NCI-H2029 treated with DMSO at 0.1 percent for 48 hours (cell line): ENCODE measurements at regions not wholly inside any gene's neighbourhood (a gene's known extent, or its start where the extent isn't known, plus 50 kb on each side); places are given as distances from the start of the nearest gene placed in this dataset.
"Not testable (repeated sequence)": the region's sequence is repeated elsewhere in the genome, so short reads cannot be mapped to it uniquely, and the experiment has no call there.

Experiments used
- DNase-seq: peaks from one replicate; lab custom pipeline; 2025; lab: John Stamatoyannopoulos, UW

DNA sequence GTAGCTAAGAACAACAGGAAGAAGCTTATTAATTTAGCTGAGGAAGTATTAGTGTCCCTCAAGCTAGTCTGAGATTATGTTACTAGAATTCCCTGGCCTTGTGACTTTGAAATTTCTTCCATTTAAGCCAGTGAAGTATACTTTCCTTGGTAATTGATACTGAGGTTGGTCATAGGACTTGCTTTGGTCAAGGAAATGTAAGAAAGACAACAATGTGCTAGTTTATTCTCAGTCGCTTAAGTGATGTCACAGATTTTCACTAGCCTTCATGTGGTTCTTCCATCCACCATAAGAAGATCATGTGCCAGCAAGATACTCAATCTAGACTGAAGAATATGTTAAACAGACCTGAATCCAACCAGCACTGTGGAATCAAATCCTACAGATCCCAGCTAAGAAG is 1140.1 kb downstream of the TECRL start:
- no peak for DNase-seq

DNA sequence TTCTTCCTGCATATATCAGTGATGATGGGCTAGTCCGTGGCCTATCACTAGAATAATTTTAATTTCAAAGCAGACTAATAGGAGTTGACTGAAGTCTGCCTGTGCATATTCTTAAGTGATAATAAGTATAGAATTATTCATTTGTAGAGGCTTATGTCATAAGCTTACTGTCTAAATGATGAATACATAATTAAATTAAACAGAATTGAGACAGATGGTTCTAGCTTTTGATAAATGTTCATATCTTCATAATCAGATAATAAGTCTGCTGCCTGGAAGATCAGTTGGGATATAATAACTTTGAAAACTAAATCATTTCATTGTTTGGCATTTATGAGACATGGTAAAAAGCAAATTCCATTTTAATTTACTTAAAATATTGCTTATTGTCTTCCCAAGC is 1175.6 kb downstream of the TECRL start:
- DNase-seq: no peak

DNA sequence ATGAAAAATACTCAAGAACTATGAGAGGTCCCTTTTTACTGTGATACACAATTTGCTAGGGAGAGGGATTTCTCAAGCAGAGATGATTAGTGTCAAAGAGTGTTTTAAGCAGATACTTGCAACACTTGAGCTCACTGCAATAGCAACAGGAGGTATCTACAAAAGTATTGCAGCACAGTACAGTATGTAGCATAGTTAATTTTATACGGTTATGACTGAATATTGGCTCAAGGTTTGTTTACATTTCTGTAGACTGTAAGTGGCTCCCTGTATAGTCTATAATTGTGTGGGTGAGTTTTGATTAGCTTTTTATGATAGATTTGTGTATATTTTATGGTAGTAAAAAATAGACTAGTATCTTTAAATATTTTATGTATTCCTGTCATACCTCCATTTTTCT is 1177.2 kb downstream of the TECRL start:
- no peak for DNase-seq

DNA sequence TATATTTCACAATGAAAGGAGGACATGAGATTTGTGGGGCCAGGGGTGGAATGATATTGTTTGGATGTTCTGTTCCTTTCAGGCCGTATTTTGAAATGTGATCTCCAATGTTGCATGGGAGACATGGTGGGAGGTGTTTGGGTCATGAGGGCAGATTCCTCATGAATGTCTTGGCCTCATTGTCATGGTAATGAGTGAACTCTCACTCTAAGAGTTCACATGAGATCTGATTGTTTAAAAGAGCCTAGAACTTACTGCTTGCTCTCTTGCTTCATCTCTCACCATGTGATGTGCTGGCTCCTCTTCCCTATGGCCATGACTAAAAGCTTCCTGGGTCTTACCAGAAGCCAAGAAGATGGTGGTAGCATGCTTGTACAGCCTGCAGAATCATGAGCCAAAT is 1183.0 kb downstream of the TECRL start:
- DNase-seq: no peak

DNA sequence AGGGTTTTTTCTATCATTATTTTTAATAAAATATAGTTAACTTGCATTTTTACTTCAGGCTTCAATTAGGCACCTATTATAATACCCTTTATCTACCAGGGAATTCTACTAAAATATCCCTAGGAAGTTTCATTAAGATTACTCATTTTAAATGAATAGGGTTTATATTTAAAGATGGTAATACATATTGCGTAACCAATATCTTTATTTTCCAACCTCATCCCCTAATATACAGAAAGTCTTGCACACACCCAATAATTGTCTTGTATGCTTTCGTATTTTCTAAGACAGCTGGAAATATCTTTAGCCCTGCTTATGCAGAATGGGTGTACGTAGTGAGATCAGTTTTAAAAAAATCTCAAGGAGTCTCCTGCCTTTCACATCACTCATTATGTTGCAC is 1186.8 kb downstream of the TECRL start:
- no peak for DNase-seq

DNA sequence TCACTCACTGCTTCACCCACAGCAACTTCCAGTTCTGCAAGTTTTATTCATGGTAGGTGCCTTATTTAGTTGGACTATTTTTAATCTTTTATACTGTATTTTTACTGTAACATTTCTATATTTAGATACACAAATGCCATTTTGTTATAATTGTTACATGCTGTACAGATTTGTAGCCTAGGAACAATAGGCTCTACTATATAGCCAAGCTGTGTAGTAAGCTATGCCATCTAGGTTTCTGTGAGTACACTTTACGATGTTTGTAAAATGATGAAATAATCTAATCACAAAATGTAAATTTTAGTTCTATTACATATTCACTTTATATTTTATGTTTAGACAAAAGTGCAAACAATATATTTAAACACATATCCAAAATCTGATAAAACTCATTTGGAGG is 1187.8 kb downstream of the TECRL start:
- DNase-seq: no peak

DNA sequence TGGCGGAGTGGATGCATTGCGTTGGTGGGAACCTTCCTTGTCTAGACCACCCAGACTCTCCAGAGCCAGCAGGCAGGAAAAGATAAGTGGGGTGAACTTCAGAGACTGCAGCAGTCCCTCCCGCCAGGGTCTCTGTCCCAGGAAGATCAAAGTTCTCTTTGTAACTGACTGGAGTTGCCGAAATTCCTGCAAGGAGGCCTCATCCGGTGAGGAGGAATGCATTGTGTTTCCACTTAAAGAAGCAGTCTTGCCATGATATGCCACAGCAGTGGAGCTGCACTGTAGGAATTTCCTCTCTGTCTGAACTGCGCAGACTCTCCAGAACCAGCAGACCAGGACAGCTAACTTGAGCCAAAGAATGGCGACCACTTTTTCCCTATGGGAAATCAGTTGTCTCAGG is 1190.4 kb downstream of the TECRL start:
- no peak for DNase-seq

DNA sequence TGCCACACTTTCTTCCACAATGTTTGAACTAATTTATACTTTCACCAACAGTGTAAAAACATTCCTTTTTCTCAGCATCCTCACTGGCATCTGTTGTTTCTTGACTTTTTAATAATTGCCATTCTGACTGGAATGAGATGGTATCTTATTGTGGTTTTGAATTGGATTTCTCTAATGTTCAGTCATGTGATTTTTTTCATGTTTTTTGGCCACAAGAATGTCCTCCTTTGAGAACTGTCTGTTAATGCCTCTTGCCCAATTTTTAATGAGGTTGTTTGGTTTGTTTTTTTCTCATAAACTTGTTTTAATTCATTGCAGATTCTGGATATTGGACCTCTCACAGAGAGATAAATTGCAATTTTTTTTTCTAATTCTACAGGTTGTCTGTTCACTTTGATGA is 1195.2 kb downstream of the TECRL start:
- DNase-seq: no peak

DNA sequence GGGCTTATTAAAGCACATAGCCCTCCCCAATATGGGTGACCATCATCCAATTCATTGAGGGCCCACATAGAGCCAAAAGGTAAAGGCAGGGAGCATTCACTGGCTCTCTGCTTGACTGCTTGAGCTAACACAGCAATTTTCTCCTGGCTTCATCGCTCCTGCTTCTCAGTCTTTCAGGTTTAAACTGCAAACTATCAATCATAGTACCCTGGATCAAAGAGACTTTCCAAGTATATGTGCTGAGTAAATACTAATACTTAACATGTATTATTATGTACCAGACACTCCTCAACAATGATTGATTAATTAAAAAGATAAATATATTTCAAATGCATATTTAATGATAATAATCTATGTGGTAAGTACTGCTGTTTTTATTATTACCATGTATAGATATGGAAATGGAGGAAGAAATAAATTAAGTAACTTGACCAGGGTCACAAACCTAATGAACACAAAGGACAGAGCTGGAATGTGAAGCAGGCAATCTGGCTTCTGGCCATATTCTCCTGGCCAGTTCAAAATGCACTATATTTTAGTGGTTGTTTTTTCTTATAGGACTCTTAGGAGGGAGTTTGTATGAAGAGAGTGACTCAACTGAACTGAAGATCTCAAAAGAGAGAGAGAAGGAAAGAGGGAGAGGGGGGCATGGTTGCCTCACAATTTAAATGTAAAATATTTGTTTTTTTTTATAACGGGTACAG is 1197.3 kb downstream of the TECRL start:
- DNase-seq: no peak

DNA sequence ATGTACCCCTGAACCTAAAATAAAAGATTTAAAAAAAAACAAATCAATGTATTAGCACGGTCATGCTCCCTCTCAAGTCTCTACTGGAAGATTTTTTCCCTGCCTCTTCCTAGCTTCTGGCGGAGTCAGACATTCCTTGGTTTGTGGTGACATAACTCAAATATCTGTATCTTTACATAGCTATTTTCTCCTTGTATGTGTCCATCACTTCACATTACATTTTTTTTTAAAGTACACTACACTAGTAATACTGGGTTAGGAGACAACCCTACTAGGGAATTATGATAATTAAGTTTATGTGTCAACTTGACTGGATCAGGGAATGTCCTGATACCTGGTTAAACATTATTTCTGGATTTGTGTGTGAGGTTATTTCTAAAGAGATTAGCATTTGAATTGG is 1197.9 kb downstream of the TECRL start:
- DNase-seq: no peak

DNA sequence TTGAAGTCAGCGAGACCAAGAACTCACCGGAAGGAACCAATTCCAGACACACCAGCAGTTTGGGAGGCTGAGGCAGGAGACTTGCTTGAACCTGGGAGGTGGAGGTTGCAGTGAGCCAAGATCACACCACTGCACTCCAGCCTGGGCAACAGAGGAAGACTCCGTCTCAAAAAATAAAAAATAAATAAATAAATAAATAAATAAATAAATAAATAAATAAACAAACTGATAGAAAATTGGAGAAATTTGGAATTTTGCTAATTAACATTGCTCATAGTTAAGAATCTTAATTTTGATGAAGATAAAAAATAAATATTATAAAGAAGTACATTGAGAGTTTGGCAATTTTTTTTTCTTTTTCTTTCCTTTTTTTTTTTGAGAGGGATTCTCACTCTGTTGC is 1216.2 kb downstream of the TECRL start:
- DNase-seq: not testable (repeated sequence)

DNA sequence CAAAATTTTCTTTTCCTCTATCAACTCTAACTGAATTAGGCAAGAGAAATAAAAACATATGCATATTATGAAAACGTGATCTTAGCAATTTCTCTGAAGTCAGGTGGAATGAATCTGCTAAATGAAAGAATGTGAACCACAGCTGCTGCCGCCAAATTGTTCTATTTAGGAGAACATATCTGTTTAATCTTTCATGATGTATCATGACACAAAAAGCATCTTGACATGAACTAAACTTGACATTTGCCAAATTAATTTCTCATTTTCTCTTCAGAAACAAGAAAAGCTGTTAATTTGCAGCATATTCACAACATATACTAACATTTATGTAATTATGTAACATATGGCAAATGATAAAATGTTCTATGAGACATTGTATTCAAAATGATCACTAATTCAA is 1237.9 kb downstream of the TECRL start:
- DNase-seq: no peak

DNA sequence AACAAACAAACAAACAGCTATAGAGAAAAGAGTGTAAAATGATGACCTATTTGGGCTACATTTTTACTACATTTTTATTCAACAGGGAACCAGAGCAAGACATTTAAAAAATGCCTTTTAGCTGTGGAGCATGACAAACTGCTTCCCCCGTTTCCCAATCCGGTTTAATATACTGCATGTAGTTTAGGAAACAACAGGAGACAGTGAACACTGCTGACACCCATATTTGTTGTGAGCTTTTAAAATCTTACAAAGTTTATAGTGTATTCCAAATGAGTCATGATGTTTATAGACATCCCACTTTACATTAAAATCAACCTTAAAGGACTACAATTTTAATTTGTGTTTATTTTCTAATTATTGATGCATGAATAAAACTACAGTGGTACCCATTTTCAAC is 1238.3 kb downstream of the TECRL start:
- no peak for DNase-seq

DNA sequence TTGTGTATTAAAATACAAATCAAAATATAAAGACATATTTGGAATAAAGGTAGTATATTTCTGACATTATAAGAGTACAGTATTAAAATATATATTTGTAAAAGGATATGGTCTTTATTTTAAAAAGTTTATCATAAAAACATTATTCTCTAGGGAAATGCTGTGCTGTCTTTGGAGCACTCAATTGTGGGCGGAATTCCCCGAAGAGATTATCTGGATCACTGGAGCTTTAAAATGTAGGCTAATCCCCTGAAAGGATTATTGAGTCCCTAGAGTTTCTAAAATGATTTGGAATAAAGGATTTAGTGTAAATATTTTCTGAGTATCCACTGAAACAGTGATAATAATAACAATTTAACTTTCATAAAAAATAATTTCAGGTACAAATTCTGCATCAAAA is 1239.4 kb downstream of the TECRL start:
- DNase-seq: no peak

DNA sequence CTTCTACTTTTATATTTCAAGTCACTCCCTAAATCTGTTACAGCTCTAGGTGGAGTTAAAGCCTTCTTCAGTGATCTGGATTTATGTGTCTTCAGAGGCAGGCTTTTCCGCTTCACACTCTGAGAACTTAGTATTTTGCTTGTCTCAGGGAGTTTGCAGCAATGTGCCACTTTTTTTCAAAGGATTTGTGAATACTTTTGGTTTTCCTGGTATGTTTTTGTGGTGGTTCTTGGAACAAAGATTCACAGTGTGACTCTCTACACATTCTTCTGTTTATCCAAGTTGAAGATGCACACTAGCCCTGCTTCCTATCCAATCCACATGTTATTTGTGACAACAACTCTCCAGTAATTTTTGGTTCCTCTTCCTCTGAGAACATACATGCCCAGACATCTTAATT is 1253.7 kb downstream of the TECRL start:
- no peak for DNase-seq

DNA sequence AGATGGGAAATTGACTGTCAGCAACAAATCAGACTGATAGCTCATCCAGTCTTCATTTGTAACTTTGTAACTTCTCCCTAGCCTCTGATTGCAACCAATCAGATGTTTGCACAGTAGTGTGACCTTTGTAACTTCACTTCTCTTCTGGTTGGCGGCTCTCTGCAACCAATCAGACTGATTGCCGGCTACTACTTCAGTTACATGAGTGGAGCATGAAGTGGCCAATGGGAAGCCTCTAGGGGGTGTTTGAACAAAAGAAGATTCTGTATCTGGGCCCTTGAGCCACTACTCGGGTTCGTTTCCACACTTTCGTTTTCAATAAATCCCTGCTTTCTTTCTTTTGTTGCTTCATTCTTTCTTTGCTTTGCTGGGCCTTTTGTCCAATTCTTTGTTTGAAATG is 1285.8 kb downstream of the TECRL start:
- no peak for DNase-seq

DNA sequence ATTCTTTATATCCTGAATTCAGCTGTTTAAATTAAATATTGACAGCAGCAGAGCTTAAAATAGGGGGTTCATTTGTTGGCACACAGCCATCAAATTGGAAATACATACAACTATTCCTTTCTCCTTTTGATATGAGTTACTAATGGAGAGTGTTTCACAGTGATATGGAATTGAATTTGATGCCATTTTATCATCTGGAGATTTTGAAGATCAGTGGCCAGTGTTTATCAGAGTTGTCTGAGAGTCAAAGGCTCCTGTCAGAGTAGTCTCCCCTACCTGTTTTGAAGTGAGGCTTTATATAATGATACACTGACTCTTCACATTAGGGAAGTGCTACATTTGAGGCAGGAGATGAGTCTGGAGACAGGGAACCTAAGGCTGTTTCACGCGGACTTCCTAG is 1286.3 kb downstream of the TECRL start:
- no peak for DNase-seq

DNA sequence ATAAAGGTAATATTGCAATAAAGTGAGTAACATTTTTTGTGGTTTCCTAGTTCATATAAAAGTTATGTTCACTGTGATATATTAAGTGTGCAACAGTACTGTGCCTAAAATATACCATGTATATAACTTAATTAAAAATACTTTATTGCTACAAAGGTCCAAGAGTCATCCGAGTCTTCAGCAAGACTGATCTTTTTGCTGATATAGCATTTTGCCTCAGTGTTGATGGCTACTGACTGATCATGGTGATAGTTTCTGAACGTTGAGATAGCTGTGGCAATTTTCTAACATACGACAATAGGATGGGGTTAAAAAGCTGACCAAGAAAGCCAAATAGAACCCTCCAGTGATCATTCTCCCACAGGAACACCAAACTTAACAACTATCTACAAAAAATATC is 1302.7 kb downstream of the TECRL start:
- no peak for DNase-seq

DNA sequence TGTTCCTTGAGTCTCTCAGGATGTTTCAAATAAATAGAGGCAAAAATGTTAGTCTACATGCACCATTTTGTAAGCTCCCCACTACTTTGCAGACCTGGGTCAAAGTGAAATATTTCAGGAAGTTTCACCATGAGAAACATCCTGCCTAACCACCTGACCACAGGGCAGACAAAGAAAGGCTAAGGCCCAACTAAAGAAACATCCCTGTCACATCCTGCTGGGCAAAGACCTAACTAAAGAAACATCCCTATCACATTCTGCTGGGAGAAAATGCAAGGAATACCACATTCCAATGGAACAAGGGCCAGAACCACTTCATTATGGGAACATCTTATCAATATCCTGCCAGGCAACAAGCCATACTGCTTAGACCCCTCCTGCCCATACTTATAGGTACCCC is 1303.4 kb downstream of the TECRL start:
- DNase-seq: no peak

DNA sequence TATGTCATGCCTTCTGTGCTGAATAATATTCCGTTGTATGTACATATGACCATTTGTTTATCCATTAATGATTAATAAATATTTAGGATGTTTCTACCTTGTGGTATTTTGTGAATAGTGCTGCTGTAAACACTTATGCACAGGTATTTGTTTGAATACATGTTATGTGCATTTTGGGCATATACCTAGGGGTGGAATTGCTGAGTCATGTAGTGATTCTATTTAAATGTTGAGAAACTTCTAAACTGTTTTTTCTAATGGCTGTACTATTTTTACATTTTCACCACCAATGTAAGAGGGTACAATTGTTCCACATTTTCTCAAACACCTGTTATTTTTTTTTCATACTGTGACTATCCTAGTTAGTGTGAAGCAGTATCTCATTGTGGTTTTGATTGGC is 1318.6 kb downstream of the TECRL start:
- no peak for DNase-seq

DNA sequence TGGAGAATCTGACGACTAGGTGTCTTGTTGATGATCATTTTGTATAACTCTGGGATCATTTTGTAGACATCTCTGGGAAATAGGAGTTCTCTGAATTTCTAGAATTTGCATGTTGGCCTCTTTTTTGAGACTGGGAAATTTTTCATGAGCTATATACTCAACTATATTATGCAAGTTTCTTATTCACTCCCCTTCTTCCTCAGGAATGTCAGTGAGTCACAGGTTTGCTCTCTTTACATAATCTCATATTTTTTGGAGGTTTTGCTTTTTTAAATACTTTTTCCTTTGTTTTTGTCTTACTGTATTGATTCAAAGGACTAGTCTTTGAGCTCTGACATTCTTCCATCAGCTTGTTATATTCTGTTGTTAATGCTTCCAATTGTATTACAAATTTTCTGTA is 1324.2 kb downstream of the TECRL start:
- no peak for DNase-seq

DNA sequence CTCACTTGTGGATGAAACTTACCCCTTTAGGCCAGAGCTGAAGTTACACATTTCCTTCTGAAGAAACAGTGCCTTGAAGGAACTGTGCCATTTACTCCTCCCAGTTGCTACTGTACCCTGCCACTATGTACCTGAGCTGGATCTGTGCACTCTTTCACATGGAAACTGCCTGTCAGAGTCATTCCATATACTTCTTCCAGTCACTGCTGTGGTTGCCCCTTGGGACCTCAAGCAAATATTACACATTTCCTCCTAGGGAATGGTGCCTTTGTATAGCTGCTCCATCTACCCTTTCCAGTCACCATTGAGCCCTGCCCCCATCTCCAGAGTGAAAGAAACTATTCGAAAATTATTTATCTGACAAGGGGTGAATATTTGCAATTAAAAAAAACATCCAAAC is 1328.3 kb downstream of the TECRL start:
- no peak for DNase-seq

DNA sequence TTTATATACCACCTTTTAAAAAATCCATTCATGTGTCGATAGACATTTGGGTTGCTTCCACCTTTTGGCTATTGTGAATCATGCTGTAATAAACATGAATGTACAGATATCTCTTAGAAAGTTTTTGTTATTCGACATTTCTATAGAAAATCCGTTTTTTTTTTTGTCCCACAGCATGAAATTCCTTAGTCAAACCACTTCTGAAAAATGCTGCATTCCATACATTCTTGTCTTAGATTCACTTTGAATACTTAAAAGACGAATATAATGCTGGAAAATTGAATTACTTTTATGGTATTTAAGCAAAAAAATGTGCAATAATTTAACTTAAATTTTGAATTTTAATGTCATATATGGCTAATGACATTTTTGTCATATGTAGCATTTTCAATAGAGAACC is 1345.5 kb downstream of the TECRL start:
- DNase-seq: no peak

DNA sequence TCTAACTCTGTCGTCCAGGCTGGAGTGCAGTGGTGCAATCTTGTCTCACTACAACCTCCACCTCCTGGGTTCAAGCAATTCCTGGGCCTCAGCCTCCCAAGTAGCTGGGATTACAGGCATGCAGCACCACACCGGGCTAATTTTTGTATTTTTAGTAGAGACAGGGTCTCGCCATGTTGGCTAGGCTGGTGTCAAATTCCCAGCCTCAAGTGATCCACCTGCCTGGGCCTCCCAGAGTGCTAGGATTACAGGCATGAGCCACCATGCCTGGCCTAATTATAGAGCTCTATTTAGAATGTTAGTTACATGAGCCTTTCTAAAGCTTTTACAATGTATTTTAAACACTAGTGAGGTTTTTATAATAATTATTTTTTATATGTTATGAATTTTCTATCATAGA is 1346.4 kb downstream of the TECRL start:
- DNase-seq: not testable (repeated sequence)

DNA sequence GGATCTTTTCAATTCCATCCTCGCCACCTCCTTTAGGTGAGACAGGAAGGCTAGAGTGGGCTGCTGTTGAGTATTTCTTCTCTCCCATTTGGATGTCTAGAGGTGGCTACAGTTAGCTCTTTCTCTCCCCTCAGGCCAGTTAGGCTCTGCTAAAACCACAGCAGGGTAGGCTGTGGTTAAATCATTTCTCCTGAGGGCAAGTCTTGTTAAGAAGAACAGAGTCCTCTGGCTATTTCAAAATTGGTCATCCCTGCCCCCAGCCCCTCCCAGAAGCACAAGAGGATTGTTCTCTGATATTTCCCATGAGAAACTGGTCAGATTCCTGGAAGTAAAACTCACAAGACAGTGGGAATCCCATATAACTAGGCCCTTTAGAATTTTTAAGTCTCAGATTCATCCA is 1359.5 kb downstream of the TECRL start:
- no peak for DNase-seq
